Skeletal muscle tissue (tissue), 3 donors: ENCODE measurements at regions not wholly inside any gene's neighbourhood (a gene's known extent, or its start where the extent isn't known, plus 50 kb on each side); places are given as distances from the start of the nearest gene placed in this dataset.
"Not testable (repeated sequence)": the region's sequence is repeated elsewhere in the genome, so short reads cannot be mapped to it uniquely, and the experiment has no call there.

Source experiments
- H3K27ac ChIP-seq: one replicate; pipeline ENCODE4 v1.7.0; 2013; ENCODE audit warnings: mild to moderate bottlenecking, low read depth, low read length, inconsistent platforms
- H3K27me3 ChIP-seq, 3 donors: one replicate each; pipeline ENCODE4 v1.7.0; 2013; ENCODE audit warnings: low read length in 3 of 3; ENCODE audit not compliant: control insufficient read depth in 3 of 3, insufficient read depth in 3 of 3
- H3K36me3 ChIP-seq, 3 donors: one replicate each; pipeline ENCODE4 v1.7.0; 2013; ENCODE audit warnings: low read length in 3 of 3; ENCODE audit not compliant: control insufficient read depth in 3 of 3, insufficient read depth in 3 of 3
- H3K4me1 ChIP-seq, 3 donors: one replicate each; pipeline ENCODE4 v1.7.0; 2013; ENCODE audit warnings: low read length in 3 of 3, mild to moderate bottlenecking in 3 of 3; ENCODE audit not compliant: control insufficient read depth in 3 of 3, insufficient read depth in 3 of 3
- H3K4me3 ChIP-seq, 3 donors: one replicate each; pipeline ENCODE4 v1.7.0; 2013; ENCODE audit warnings: low read length in 3 of 3
- H3K9ac ChIP-seq, 3 donors: one replicate each; pipeline ENCODE4 v1.7.0; 2013; ENCODE audit warnings: low read length in 3 of 3, mild to moderate bottlenecking in 3 of 3, moderate library complexity in 2 of 3, low read depth in 1 of 3
- H3K9me3 ChIP-seq, 3 donors: one replicate each; pipeline ENCODE4 v1.7.0; 2013; ENCODE audit warnings: low read length in 3 of 3; ENCODE audit not compliant: control insufficient read depth in 3 of 3
- donor health status: Osteomylitis.

DNA sequence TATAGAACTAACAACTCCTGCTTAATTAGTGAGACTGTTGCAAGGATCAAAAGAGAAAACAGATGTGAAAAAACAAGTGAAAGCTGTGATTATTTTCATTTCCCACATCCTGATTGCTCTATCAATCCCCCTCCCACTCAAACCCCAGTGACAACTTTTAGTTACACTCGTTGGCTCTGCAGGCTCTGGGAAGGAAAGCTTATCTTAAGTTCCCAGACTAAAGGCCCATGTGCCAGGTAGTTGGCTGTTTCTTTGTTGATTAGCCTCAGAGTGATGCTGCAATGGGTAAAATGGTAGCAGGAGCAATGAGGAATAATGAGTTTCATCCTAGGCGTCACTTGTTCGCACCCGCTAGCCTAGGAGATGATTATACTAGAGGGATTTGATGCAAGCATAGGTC, 133.3 kb upstream of the IFNE start:
- H3K9me3 ChIP-seq = no peaks in the 10 kb centered on the region
- H3K27ac ChIP-seq = no peak overlapping the region
- H3K4me1 ChIP-seq = no peaks in the 10 kb centered on the region
- no peak overlapping the region for H3K4me3 ChIP-seq
- no peaks in the 10 kb centered on the region for H3K36me3 ChIP-seq
- H3K9ac ChIP-seq = no peak overlapping the region
- no peaks in the 10 kb centered on the region for H3K27me3 ChIP-seq

DNA sequence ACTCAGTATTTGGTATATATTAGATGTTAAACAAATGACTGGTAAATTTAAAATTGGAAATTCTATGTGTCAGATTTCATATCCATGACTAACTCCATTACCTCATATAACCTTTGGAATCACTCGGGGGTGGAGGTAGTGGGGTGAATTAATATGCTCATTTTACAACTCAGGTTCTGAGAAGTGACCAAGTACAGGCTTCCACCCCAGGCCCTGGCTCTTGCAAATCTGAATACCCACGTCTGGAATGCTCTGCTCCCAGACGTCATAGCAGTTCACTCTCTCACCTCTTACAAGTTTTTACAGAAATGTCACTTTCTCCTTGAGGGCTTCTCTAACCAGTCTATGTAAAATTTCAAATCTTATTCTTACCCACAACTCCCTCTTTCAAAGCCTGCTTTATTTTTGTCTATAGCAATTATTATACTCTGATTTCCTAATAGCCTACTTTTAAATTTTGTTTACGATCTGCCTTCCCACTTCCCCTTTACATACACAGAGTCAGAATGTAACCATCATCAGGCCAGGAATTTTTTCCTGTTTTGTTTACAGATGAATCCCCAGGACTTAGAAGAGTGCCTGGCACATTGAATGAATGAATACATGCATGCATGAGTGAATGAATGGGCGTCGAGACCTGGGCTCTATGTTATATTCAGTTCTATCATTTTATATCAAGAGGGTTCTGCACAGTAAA, 134.1 kb upstream of the IFNE start:
- no peak overlapping the region for H3K27ac ChIP-seq
- H3K4me3 ChIP-seq = no peak overlapping the region
- H3K27me3 ChIP-seq = no peaks in the 10 kb centered on the region
- no peak overlapping the region for H3K9ac ChIP-seq
- H3K36me3 ChIP-seq = no peaks in the 10 kb centered on the region
- H3K4me1 ChIP-seq = no peaks in the 10 kb centered on the region
- no peaks in the 10 kb centered on the region for H3K9me3 ChIP-seq

DNA sequence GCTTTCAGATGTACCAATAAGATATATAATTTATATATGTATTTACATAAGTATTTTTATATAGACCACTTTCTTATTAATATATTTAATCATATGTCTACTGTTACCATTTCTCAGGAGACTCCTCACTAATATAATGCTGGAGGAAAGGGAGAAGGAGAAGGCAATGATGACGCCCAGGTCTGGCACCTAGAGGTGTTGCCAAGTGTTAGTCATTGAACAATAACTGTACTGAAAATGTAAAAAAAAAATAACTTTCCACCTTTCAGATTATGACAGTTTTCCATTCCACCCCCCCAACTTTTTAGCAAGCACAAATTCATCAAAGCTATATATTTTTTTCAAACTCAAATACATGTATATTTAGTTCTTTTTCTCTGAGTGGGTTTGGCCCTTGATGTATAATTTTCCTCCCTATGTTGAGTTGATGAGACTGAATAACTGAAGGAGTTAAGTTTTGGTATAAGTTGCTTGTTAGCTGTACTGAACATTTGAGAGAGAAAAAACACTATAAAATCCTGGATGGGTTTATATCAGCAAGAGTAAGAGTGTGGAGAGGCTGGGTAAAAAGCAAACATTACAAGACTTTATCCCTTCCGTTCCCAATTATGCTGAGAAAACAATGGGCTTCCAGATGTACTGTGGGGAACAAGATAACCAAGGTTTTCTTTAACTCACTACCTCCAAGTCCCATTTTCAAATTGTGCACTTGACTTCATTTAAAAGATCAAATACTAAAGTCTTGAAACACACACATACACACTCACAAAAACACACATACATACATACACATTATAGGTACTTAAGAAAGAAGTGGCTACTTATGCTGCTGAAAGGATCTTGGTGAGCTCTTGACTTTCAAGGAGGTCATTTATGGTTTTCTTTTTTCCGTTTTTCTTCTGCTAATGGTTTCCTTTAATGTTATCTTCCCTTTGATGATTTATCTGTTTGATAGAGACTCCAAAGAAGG, 142.8 kb upstream of the IFNE start:
- H3K27ac ChIP-seq = no peak overlapping the region
- no peaks in the 10 kb centered on the region for H3K27me3 ChIP-seq
- H3K9me3 ChIP-seq = no peaks in the 10 kb centered on the region
- H3K9ac ChIP-seq = no peak overlapping the region
- no peaks in the 10 kb centered on the region for H3K4me1 ChIP-seq
- no peak overlapping the region for H3K4me3 ChIP-seq
- no peaks in the 10 kb centered on the region for H3K36me3 ChIP-seq

DNA sequence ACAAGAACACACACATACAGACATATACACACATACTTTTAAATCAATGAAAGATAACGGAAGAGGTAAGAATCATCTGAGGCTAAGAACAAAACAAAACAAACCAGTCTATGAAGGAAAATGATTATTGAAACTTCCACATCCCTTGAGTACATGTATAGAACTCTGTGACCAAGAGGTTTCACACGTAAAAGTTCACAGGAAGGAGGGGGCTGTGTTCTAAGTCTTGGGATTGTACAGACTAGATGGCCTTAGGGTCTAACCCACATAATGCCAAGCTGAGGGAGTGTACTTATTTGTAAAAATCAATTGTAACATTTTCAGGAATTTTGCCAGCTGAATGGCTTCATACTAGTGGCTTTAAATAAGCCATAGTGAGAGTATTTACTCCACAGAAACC, 144.4 kb upstream of the IFNE start:
- H3K27ac ChIP-seq = no peak overlapping the region

GRCh38 chr9:21628954-21629353, 146.8 kb upstream of the IFNE start:
- not testable (repeated sequence) for H3K4me3 ChIP-seq, H3K27me3 ChIP-seq, H3K9me3 ChIP-seq, H3K4me1 ChIP-seq, H3K36me3 ChIP-seq, H3K9ac ChIP-seq, H3K27ac ChIP-seq

More for the DNA sequence above, 144.4 kb upstream of the IFNE start:
- no peaks in the 10 kb centered on the region for H3K4me1 ChIP-seq
- H3K27me3 ChIP-seq = no peaks in the 10 kb centered on the region
- H3K9me3 ChIP-seq = no peaks in the 10 kb centered on the region
- no peaks in the 10 kb centered on the region for H3K36me3 ChIP-seq
- no peak overlapping the region for H3K9ac ChIP-seq
- no peak overlapping the region for H3K4me3 ChIP-seq

DNA sequence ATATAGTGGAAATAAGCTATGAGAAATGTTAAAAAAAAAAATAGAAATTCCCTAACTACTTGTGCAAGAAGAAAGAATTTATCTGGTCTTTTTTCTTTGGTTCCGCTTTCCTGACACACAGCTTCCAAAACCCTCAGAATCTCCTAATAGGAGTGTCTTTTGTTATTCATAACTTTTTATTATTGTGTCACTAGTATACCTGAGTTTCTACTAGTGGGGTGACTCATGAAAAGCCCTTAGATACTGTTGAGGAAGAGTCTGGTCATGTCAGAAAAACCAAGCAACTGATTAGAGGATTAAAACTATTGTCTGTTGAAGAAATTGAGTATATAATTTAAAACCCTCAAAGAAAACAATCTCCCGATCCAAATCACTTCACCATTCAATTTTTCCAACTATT, 152.8 kb upstream of the IFNE start:
- H3K36me3 ChIP-seq = no peaks in the 10 kb centered on the region
- H3K4me3 ChIP-seq = no peak overlapping the region

GRCh38 chr9:21638104-21638503, 156.0 kb upstream of the IFNE start:
- Histone ChIP-seq H3K36me3 (no peaks in the 10 kb centered on the region), H3K27ac (no peak overlapping the region), H3K9ac (no peak overlapping the region), H3K9me3 (no peaks in the 10 kb centered on the region), H3K4me3 (no peak overlapping the region), H3K27me3 (no peaks in the 10 kb centered on the region), H3K4me1 (no peaks in the 10 kb centered on the region)

More for the DNA sequence above, 152.8 kb upstream of the IFNE start:
- no peaks in the 10 kb centered on the region for H3K27me3 ChIP-seq
- no peak overlapping the region for H3K27ac ChIP-seq
- H3K9me3 ChIP-seq = no peaks in the 10 kb centered on the region
- no peaks in the 10 kb centered on the region for H3K4me1 ChIP-seq
- H3K9ac ChIP-seq = no peak overlapping the region

DNA sequence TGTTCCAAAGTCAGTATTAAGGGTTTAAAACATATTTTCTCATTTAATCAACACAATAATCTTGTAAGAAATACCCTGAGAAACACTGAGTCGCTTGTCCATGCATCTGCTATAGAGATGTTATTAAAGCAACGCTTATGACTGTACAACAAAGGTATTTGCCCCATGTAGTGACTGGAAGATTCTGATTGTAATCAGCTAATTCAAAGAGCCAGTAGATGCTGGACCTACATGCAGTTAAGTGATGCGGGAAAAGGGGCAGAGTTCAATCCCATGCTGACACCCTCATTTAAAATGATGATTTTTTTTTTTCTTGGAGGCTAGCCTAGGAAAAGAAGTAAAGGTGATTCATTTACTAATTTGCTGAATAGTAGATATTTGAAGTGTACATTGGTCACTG, 149.3 kb upstream of the MTAP start:
- no peak overlapping the region for H3K27ac ChIP-seq
- peaks cover 0 to 2% (median 0%) of the 10 kb centered on the region in 3 donors for H3K27me3 ChIP-seq
- peaks cover 0 to under 1% (median 0%) of the 10 kb centered on the region in 3 donors for H3K9me3 ChIP-seq

DNA sequence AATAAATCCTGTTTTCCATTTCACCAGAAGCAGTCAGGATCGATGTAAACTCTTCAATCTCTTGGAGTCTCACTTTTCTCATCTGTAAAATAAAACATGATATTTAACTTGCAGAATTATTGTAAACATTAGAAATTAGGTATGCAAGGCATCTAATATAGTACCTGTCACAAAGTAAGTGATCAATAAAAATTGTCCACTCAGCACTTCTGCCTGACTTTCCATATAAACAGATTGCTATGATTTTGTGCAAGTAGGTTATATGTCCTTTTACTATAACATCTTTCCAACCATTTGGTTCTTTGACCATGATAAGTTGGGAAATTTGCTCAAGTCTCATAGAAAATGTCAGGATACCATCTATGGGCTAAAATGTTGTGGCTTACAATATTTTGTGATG, 148.8 kb upstream of the MTAP start:
- H3K9me3 ChIP-seq = no peaks in the 10 kb centered on the region
- no peak overlapping the region for H3K27ac ChIP-seq
- H3K9ac ChIP-seq = no peak overlapping the region
- H3K4me3 ChIP-seq = no peak overlapping the region
- H3K27me3 ChIP-seq = peaks cover 0 to 2% (median 0%) of the 10 kb centered on the region in 3 donors
- H3K4me1 ChIP-seq = no peaks in the 10 kb centered on the region
- no peaks in the 10 kb centered on the region for H3K36me3 ChIP-seq

More for the DNA sequence above, 149.3 kb upstream of the MTAP start:
- Histone ChIP-seq H3K4me1 (no peaks in the 10 kb centered on the region), H3K9ac (no peak overlapping the region), H3K4me3 (no peak overlapping the region), H3K36me3 (no peaks in the 10 kb centered on the region)
